Sigmoid colon (tissue), 6 donors: ENCODE measurements at regions not wholly inside any gene's neighbourhood (a gene's known extent, or its start where the extent isn't known, plus 50 kb on each side); places are given as distances from the start of the nearest gene placed in this dataset.

Experiments used
- DNase-seq: peaks from one replicate; pipeline ENCODE4 v3.0.0-alpha.2; 2019
- H3K27ac ChIP-seq, 4 donors: fragments of 200-600 bp; sonication (generic); one replicate each; pipeline ENCODE4 v1.5.1; 2016 to 2019; ENCODE audit warnings: mild to moderate bottlenecking in 1 of 4
- H3K27me3 ChIP-seq, 3 donors: fragments of 200-600 bp; sonication (generic); one replicate each; pipeline ENCODE4 v1.5.1; 2019; ENCODE audit warnings: mild to moderate bottlenecking in 1 of 3
- H3K36me3 ChIP-seq, 4 donors: fragments of 200-600 bp; sonication (generic); one replicate each; pipeline ENCODE4 v1.5.1; 2016 to 2019
- H3K4me1 ChIP-seq, 4 donors: fragments of 200-600 bp; sonication (generic); one replicate each; pipeline ENCODE4 v1.5.1; 2017 to 2019
- H3K4me3 ChIP-seq, 4 donors: fragments of 200-600 bp; sonication (generic); one replicate each; pipeline ENCODE4 v1.5.1; 2017 to 2019; ENCODE audit warnings: mild to moderate bottlenecking in 2 of 4, moderate library complexity in 1 of 4
- H3K9me3 ChIP-seq, 4 donors: fragments of 200-600 bp in 3 of 4; sonication (generic) in 3 of 4; one replicate each; pipeline versions ENCODE4 v1.5.1 to v1.6.1; 2013 to 2019
- CTCF ChIP-seq, 4 experiments: fragments of 450-650 bp in 3 of 4; fragments of 200-600 bp in 1 of 4; IDR thresholded peaks; one replicate each; pipeline ENCODE4 v1.5.1; 2016 to 2019; ENCODE audit warnings: antibody characterized with exemption in 4 of 4, mild to moderate bottlenecking in 3 of 4, moderate library complexity in 2 of 4
- EP300 ChIP-seq, 4 donors: sonication (generic); formaldehyde crosslinking; IDR thresholded peaks; one replicate each; pipeline ENCODE4 v1.6.1; 2017; ENCODE audit warnings: antibody characterized with exemption in 4 of 4
- POLR2A ChIP-seq, 2 donors: fragments of 450-650 bp; IDR thresholded peaks; one replicate each; pipeline ENCODE4 v1.6.1; 2016; ENCODE audit warnings: antibody characterized with exemption in 2 of 2, mild to moderate bottlenecking in 2 of 2, moderate library complexity in 2 of 2
- POLR2AphosphoS5 ChIP-seq, 4 donors: sonication (generic); formaldehyde crosslinking; IDR thresholded peaks; one replicate each; pipeline ENCODE4 v1.6.1; 2017; ENCODE audit warnings: antibody characterized with exemption in 4 of 4
- WGBS, 2 donors: extraction: QIAGEN DNeasy Blood & Tissue Kit; methylation state at CpG; one replicate each; pipeline ENCODE4 v1.1.7; 2013; 5-methylcytosine and 5-hydroxymethylcytosine counted together
- intact Hi-C: fragments of 100-400 bp; cut with DNase I; formaldehyde crosslinking; loops from one replicate; pipeline ENCODE4 v1.15.1; 2023
- donor health status: healthy with polysubstance abuse.
- donor health status: healthy.

GRCh38 chr5:17788351-17788750 is 154.1 kb downstream of the TAF11L14 start:
- intact Hi-C loops = no loop called here
- H3K9me3 ChIP-seq = no peaks in the 10 kb centered on the region
- H3K27ac ChIP-seq = no peak overlapping the region
- DNase-seq = no peak
- no peaks in the 10 kb centered on the region for H3K27me3 ChIP-seq
- no peak overlapping the region for H3K4me3 ChIP-seq
- no peaks in the 10 kb centered on the region for H3K36me3 ChIP-seq
- no peaks in the 10 kb centered on the region for H3K4me1 ChIP-seq
- TF ChIP-seq POLR2A (IDR thresholded peaks at IDR 0.05) (no peak), POLR2AphosphoS5 (IDR thresholded peaks at IDR 0.05) (no peak), CTCF (IDR thresholded peaks at IDR 0.05) (no peak), EP300 (IDR thresholded peaks at IDR 0.05) (no peak)

GRCh38 chr5:17794201-17794600 is 159.9 kb downstream of the TAF11L14 start:
- Histone ChIP-seq H3K4me3 (no peak overlapping the region), H3K4me1 (no peaks in the 10 kb centered on the region), H3K9me3 (no peaks in the 10 kb centered on the region), H3K27ac (no peak overlapping the region), H3K27me3 (no peaks in the 10 kb centered on the region), H3K36me3 (no peaks in the 10 kb centered on the region)
- no peak for DNase-seq
- 51 to 84% methylated on average over 3 of the region's 3 CpGs for WGBS, 2 donors
- TF ChIP-seq POLR2A (IDR thresholded peaks at IDR 0.05) (no peak), POLR2AphosphoS5 (IDR thresholded peaks at IDR 0.05) (no peak), EP300 (IDR thresholded peaks at IDR 0.05) (no peak), CTCF (IDR thresholded peaks at IDR 0.05) (no peak)
- intact Hi-C loops = no loop called here

GRCh38 chr5:17794815-17795214 is 160.6 kb downstream of the TAF11L14 start:
- no peaks in the 10 kb centered on the region for H3K36me3 ChIP-seq
- no peak overlapping the region for H3K27ac ChIP-seq
- intact Hi-C loops = no loop called here
- H3K9me3 ChIP-seq = no peaks in the 10 kb centered on the region
- no peaks in the 10 kb centered on the region for H3K27me3 ChIP-seq
- H3K4me3 ChIP-seq = no peak overlapping the region
- 61 to 82% methylated on average over 2 of the region's 2 CpGs for WGBS, 2 donors
- DNase-seq = no peak
- H3K4me1 ChIP-seq = no peaks in the 10 kb centered on the region
- TF ChIP-seq CTCF (IDR thresholded peaks at IDR 0.05) (no peak), POLR2A (IDR thresholded peaks at IDR 0.05) (no peak), POLR2AphosphoS5 (IDR thresholded peaks at IDR 0.05) (no peak), EP300 (IDR thresholded peaks at IDR 0.05) (no peak)

- Histone ChIP-seq H3K4me1 (no peaks in the 10 kb centered on the region), H3K27me3 (no peaks in the 10 kb centered on the region), H3K36me3 (no peaks in the 10 kb centered on the region), H3K4me3 (no peak overlapping the region), H3K9me3 (no peaks in the 10 kb centered on the region), H3K27ac (no peak overlapping the region)
- intact Hi-C loops = no loop called here
- TF ChIP-seq EP300 (IDR thresholded peaks at IDR 0.05) = no peak
- TF ChIP-seq CTCF (IDR thresholded peaks at IDR 0.05) = no peak
- no peak for TF ChIP-seq POLR2AphosphoS5 (IDR thresholded peaks at IDR 0.05)
- TF ChIP-seq POLR2A (IDR thresholded peaks at IDR 0.05) = no peak
- WGBS, 2 donors = 54 to 64% methylated on average over 5 of the region's 5 CpGs
- no peak for DNase-seq
These were observed 161.9 kb downstream of the TAF11L14 start for GRCh38 chr5:17796142-17796541.

GRCh38 chr5:17796757-17797396 is 162.6 kb downstream of the TAF11L14 start:
- Histone ChIP-seq H3K27me3 (no peaks in the 10 kb centered on the region), H3K27ac (no peak overlapping the region), H3K4me1 (no peaks in the 10 kb centered on the region), H3K36me3 (no peaks in the 10 kb centered on the region), H3K4me3 (no peak overlapping the region), H3K9me3 (no peaks in the 10 kb centered on the region)
- intact Hi-C loops = no loop called here
- TF ChIP-seq EP300 (IDR thresholded peaks at IDR 0.05) = no peak
- no peak for TF ChIP-seq POLR2AphosphoS5 (IDR thresholded peaks at IDR 0.05)
- TF ChIP-seq CTCF (IDR thresholded peaks at IDR 0.05) = no peak
- no peak for TF ChIP-seq POLR2A (IDR thresholded peaks at IDR 0.05)
- DNase-seq = no peak
- WGBS, 2 donors = 25 to 52% methylated on average over 5 of the region's 5 CpGs
